T-helper 17 cell (primary cell): ENCODE measurements at regions not wholly inside any gene's neighbourhood (a gene's known extent, or its start where the extent isn't known, plus 50 kb on each side); places are given as distances from the start of the nearest gene placed in this dataset.

Experiments
- ATAC-seq: fragments of 150-1000 bp; cut with Tn5 transposase; 2 replicates; pipeline ENCODE4 v1.10.0; 2021; ENCODE audit warnings: mild to moderate bottlenecking, moderate library complexity
- DNase-seq, 3 donors: peaks; one replicate each; pipeline versions ENCODE4 v3.0.0 to v3.0.0-alpha.2; 2020 to 2021
- H3K9me3 ChIP-seq: one replicate; pipeline ENCODE4 v1.7.0; 2013; ENCODE audit warnings: low read length, mild to moderate bottlenecking; ENCODE audit not compliant: control insufficient read depth, poor library complexity, severe bottlenecking
- H3K27ac Mint-ChIP-seq: one replicate; pipeline ENCODE4 v1.8.0; 2022; ENCODE audit warnings: mild to moderate bottlenecking, moderate library complexity, mixed read lengths
- H3K27me3 Mint-ChIP-seq: one replicate; pipeline ENCODE4 v1.8.0; 2022; ENCODE audit warnings: mixed read lengths
- H3K36me3 Mint-ChIP-seq: one replicate; pipeline ENCODE4 v1.8.0; 2022; ENCODE audit warnings: low read depth, mixed read lengths
- H3K4me1 Mint-ChIP-seq: one replicate; pipeline ENCODE4 v1.8.0; 2022; ENCODE audit warnings: mild to moderate bottlenecking, mixed read lengths
- H3K4me3 Mint-ChIP-seq: one replicate; pipeline ENCODE4 v1.8.0; 2022; ENCODE audit warnings: mild to moderate bottlenecking, moderate library complexity, mixed read lengths

GRCh38 chr9:99744132-99744531 lies 77.6 kb upstream of the NR4A3 start:
- H3K9me3 ChIP-seq: no peaks in the 10 kb centered on the region
- DNase-seq (no peak), ATAC-seq (no peak)
- Mint-ChIP-seq H3K27ac (no peak overlapping the region), H3K36me3 (no peaks in the 10 kb centered on the region), H3K4me1 (no peaks in the 10 kb centered on the region), H3K4me3 (no peak overlapping the region), H3K27me3 (peaks cover 32% of the 10 kb centered on the region)

DNA sequence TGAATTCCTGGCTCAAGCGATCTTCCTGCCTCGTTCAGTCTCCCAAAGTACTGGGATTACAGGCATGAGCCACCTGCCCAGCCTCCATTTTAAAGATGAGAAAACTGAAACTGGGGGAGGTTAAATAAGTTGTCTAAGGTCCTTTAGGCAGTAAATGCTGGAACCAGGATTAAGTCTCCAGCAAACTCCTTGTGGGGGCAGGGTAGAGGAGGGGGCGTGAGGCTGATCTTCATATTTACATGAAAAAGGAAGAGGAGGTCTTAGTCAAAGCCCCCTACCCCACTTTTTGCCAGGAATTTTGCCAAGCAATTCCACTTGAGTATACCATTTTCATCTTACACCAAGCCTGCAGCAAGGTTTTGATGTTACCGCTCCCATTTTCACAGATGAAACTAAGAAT lies 76.6 kb upstream of the NR4A3 start:
- H3K9me3 ChIP-seq: no peaks in the 10 kb centered on the region
- H3K27ac Mint-ChIP-seq: no peak overlapping the region
- ATAC-seq: no peak
- no peak for DNase-seq
- no peaks in the 10 kb centered on the region for H3K36me3 Mint-ChIP-seq
- H3K4me1 Mint-ChIP-seq: no peaks in the 10 kb centered on the region
- no peak overlapping the region for H3K4me3 Mint-ChIP-seq
- peaks cover 34% of the 10 kb centered on the region for H3K27me3 Mint-ChIP-seq

GRCh38 chr9:99746406-99746805 lies 75.3 kb upstream of the NR4A3 start:
- ATAC-seq (no peak), DNase-seq (no peak)
- H3K36me3 Mint-ChIP-seq: no peaks in the 10 kb centered on the region
- peaks cover 27% of the 10 kb centered on the region for H3K27me3 Mint-ChIP-seq
- H3K4me3 Mint-ChIP-seq: no peak overlapping the region
- no peaks in the 10 kb centered on the region for H3K4me1 Mint-ChIP-seq
- no peak overlapping the region for H3K27ac Mint-ChIP-seq
- H3K9me3 ChIP-seq: no peaks in the 10 kb centered on the region

DNA sequence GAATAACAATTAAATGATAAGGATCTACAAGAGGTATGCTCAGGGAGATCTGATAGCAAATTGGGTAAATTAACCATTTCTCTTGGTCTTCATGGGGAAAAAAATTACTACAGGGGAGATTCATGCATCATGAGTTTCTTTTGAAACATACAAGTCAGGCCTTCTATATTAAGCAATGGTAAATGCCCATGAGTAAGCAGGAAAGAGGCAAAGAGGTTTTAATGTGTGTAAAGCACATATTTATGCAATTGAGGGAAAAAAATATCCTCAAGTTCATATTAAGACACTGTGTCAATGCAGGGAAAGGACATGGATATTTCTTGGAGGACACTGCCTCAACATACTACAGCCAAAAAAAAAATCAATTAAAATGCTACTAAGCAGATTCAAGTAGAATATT lies 73.4 kb upstream of the NR4A3 start:
- Mint-ChIP-seq H3K27me3 (peaks cover 18% of the 10 kb centered on the region), H3K4me1 (no peaks in the 10 kb centered on the region), H3K36me3 (no peaks in the 10 kb centered on the region), H3K4me3 (no peak overlapping the region), H3K27ac (no peak overlapping the region)
- no peaks in the 10 kb centered on the region for H3K9me3 ChIP-seq
- ATAC-seq: no peak
- DNase-seq: no peak

GRCh38 chr9:99748676-99749075 lies 73.0 kb upstream of the NR4A3 start:
- H3K27ac Mint-ChIP-seq: no peak overlapping the region
- H3K27me3 Mint-ChIP-seq: peaks cover 22% of the 10 kb centered on the region
- no peaks in the 10 kb centered on the region for H3K4me1 Mint-ChIP-seq
- no peak for DNase-seq
- H3K4me3 Mint-ChIP-seq: no peak overlapping the region
- no peaks in the 10 kb centered on the region for H3K36me3 Mint-ChIP-seq
- H3K9me3 ChIP-seq: no peaks in the 10 kb centered on the region
- no peak for ATAC-seq

DNA sequence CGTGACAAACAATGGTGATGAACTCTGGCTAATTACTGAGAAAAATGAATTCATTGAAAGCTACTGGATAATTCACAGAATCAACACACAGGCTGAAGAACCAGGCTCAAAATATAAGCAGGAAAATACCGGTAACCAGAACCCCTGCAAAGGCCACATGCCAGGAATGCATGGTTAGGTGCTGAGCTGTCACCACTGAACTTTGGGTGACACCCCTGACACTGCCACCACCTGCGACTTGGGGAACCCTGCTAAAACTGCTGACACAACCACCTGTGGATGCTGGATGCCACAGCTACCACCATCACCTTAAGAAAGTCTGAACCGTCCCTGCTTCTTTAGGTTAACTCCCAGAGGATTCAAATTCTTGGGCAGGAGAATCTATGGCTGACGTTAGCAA lies 72.0 kb upstream of the NR4A3 start:
- Mint-ChIP-seq H3K4me1 (no peaks in the 10 kb centered on the region), H3K27ac (no peak overlapping the region), H3K4me3 (no peak overlapping the region), H3K36me3 (no peaks in the 10 kb centered on the region), H3K27me3 (peaks cover 18% of the 10 kb centered on the region)
- ATAC-seq (no peak), DNase-seq (no peak)
- no peaks in the 10 kb centered on the region for H3K9me3 ChIP-seq

- H3K27me3 Mint-ChIP-seq: peaks cover 18% of the 10 kb centered on the region
Measured at GRCh38 chr9:99750526-99750925, 71.2 kb upstream of the NR4A3 start.

DNA sequence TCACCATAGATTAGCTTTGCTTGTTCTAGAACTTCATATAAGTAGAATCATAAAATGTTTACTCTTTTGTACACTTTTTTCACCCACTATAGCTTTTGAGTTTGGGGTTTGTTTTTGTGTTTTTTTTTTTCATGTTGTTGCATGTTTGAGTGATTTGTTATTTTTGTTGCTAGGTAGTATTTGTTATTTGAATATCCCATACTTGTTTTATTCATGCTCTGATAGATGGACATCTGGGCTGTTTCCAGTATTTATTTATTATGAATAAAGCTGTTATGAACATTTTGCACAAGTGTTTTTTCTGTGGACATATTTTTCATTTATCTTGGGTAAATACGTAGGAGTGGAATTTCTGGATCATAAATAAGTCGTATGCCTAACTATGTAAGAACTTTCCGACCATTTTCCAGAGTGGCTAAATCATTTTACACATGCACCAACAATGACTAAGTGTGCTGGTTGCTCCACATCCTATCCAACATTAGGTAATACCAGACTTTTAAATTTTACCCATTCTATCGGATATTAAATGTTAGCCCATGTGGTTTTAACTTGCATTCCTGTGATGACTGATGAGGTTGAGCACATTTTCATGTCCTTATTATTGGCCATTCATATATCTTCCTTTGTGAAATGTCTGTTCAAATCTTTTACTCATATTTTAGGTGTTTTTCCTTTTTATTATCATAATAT lies 69.1 kb upstream of the NR4A3 start:
- no peaks in the 10 kb centered on the region for H3K9me3 ChIP-seq
- DNase-seq: no peak
- H3K4me1 Mint-ChIP-seq: no peaks in the 10 kb centered on the region
- no peak for ATAC-seq
- H3K27me3 Mint-ChIP-seq: peaks cover 19% of the 10 kb centered on the region
- no peak overlapping the region for H3K4me3 Mint-ChIP-seq
- H3K27ac Mint-ChIP-seq: no peak overlapping the region
- H3K36me3 Mint-ChIP-seq: no peaks in the 10 kb centered on the region

More at GRCh38 chr9:99750526-99750925, 71.2 kb upstream of the NR4A3 start:
- ATAC-seq (no peak), DNase-seq (no peak)
- no peaks in the 10 kb centered on the region for H3K4me1 Mint-ChIP-seq
- H3K36me3 Mint-ChIP-seq: no peaks in the 10 kb centered on the region
- H3K9me3 ChIP-seq: no peaks in the 10 kb centered on the region
- H3K27ac Mint-ChIP-seq: no peak overlapping the region
- H3K4me3 Mint-ChIP-seq: no peak overlapping the region

GRCh38 chr9:99753436-99753835 lies 68.2 kb upstream of the NR4A3 start:
- ATAC-seq: no peak
- H3K36me3 Mint-ChIP-seq: no peaks in the 10 kb centered on the region
- no peak overlapping the region for H3K27ac Mint-ChIP-seq
- peaks cover 16% of the 10 kb centered on the region for H3K27me3 Mint-ChIP-seq
- H3K4me1 Mint-ChIP-seq: no peaks in the 10 kb centered on the region
- no peaks in the 10 kb centered on the region for H3K9me3 ChIP-seq
- no peak overlapping the region for H3K4me3 Mint-ChIP-seq
- DNase-seq: no peak

DNA sequence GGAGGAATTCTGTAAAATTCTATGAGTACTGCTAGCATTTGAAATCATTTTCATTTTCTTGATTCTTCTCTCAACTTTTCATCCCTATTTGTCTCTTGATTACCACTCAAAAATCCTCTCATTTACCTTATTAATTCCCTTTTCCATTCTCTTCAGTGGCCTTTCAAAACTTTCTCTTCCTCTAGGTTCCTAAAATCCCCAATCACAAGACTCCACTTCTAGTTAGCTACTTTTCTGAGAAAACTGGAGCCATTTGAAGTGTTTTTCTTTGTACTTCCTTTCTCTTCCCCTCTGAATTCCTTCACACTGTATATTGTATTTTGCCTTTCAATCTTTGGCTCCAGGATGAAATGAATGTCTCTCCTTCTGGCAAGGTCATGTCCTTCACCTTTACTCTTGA lies 61.3 kb upstream of the NR4A3 start:
- no peaks in the 10 kb centered on the region for H3K9me3 ChIP-seq
- Mint-ChIP-seq H3K4me3 (no peak overlapping the region), H3K36me3 (peaks cover 2% of the 10 kb centered on the region), H3K27ac (no peak overlapping the region), H3K4me1 (no peaks in the 10 kb centered on the region), H3K27me3 (peaks cover 12% of the 10 kb centered on the region)
- ATAC-seq (no peak), DNase-seq (no peak)

DNA sequence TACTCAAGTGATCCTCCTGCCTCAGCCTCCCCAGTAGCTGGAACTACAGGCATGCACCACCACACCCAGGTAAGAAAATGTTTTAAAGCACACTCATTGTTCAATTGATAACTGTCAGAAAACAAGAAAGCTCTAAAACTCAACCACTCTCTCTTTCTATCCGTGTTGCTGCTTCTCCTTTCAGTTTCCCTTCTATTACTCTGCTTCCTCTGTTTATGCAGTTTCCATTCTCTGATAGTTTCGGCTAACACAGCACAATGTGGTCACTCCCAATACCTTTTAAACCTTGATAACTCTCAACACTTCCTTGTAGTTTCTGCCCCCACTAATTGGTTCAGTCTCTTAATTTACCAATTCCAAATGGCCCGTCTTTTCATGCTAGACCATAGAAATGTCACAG lies 59.2 kb upstream of the NR4A3 start:
- no peak overlapping the region for H3K27ac Mint-ChIP-seq
- no peak overlapping the region for H3K4me3 Mint-ChIP-seq
- peaks cover 2% of the 10 kb centered on the region for H3K36me3 Mint-ChIP-seq
- peak; percentile 32 for ATAC-seq
- no peak for DNase-seq
- no peaks in the 10 kb centered on the region for H3K4me1 Mint-ChIP-seq
- peaks cover 13% of the 10 kb centered on the region for H3K27me3 Mint-ChIP-seq
- no peaks in the 10 kb centered on the region for H3K9me3 ChIP-seq
